PC-9 (cell line): ENCODE measurements at regions not wholly inside any gene's neighbourhood (a gene's known extent, or its start where the extent isn't known, plus 50 kb on each side); places are given as distances from the start of the nearest gene placed in this dataset.

ENCODE experiments used
- BruUV-seq: library from RNA; stranded (reverse); fragments of 400-500 nt; replicated peaks from 2 replicates; lab custom pipeline; 2021; lab: Mats Ljungman, UMichigan
- CTCF ChIA-PET: fragments of 300-600 bp; sonication (Branson Sonifier 250); formaldehyde crosslinking; loops from one replicate; lab custom pipeline; 2022; ENCODE audit warnings: antibody characterized with exemption; lab: Charles Lee
- POLR2A ChIA-PET: fragments of 300-600 bp; sonication (Branson Sonifier 250); formaldehyde crosslinking; loops from one replicate; lab custom pipeline; 2022; ENCODE audit warnings: antibody characterized with exemption; ENCODE audit not compliant: unreplicated experiment; lab: Charles Lee
- DNase-seq, 2 experiments: peaks; one replicate each; pipeline versions ENCODE4 v3.0.0 to v3.0.0-alpha.2; 2015 to 2022; ENCODE audit warnings: mixed read lengths in 1 of 2
- H2AFZ ChIP-seq: fragments of 200-600 bp; sonication (generic); 2 replicates; pipeline ENCODE4 v1.8.1; 2017; ENCODE audit warnings: antibody characterized with exemption
- H3F3A ChIP-seq: fragments of 200-600 bp; sonication (generic); 2 replicates; pipeline ENCODE4 v1.8.1; 2017; ENCODE audit warnings: antibody characterized with exemption, mild to moderate bottlenecking, low read depth; ENCODE audit not compliant: insufficient read depth
- H3K27ac ChIP-seq: fragments of 200-600 bp; sonication (generic); 2 replicates; pipeline ENCODE4 v1.6.1; 2016; ENCODE audit warnings: mixed run types
- H3K27me3 ChIP-seq: fragments of 200-600 bp; sonication (generic); 2 replicates; pipeline ENCODE4 v1.6.1; 2016; ENCODE audit warnings: low read depth, mixed run types; ENCODE audit not compliant: insufficient read depth
- H3K36me3 ChIP-seq: fragments of 200-600 bp; sonication (generic); 2 replicates; pipeline ENCODE4 v1.6.1; 2016; ENCODE audit warnings: low read depth, mixed run types
- H3K4me1 ChIP-seq: fragments of 200-600 bp; sonication (generic); replicated peaks from 2 replicates; pipeline ENCODE4 v1.6.1; 2016; ENCODE audit warnings: mixed run types; ENCODE audit not compliant: insufficient read depth
- H3K4me2 ChIP-seq: fragments of 200-600 bp; sonication (generic); 2 replicates; pipeline ENCODE4 v1.6.1; 2017; ENCODE audit warnings: mixed run types
- H3K4me3 ChIP-seq: fragments of 200-600 bp; sonication (generic); 2 replicates; pipeline ENCODE4 v1.6.1; 2016; ENCODE audit warnings: mixed run types
- H3K79me2 ChIP-seq: fragments of 200-600 bp; sonication (generic); 2 replicates; pipeline ENCODE4 v1.6.1; 2017; ENCODE audit warnings: low read depth, mixed run types
- H3K9me2 ChIP-seq: fragments of 200-600 bp; sonication (generic); 2 replicates; pipeline ENCODE4 v1.8.1; 2017; ENCODE audit warnings: mild to moderate bottlenecking; ENCODE audit not compliant: insufficient read depth
- H3K9me3 ChIP-seq: fragments of 200-600 bp; sonication (generic); 2 replicates; pipeline ENCODE4 v1.8.1; 2016; ENCODE audit warnings: low read depth; ENCODE audit not compliant: insufficient read depth
- H4K20me1 ChIP-seq: fragments of 200-600 bp; sonication (generic); 2 replicates; pipeline ENCODE4 v1.8.1; 2017; ENCODE audit not compliant: insufficient read depth
- EZH2 ChIP-seq: fragments of 200-600 bp; sonication (generic); IDR thresholded peaks from 2 replicates; pipeline ENCODE4 v1.8.0; 2017; ENCODE audit warnings: antibody characterized with exemption, low read depth
- intact Hi-C: fragments of 100-400 bp; cut with micrococcal nuclease; formaldehyde crosslinking; loops from one replicate; pipeline ENCODE4 v1.10.0; 2022; ENCODE audit not compliant: unreplicated experiment
- TF ChIP-seq, protein P1 (sequence below): fragments of 200-600 bp; sonication (generic); conservative IDR thresholded peaks from 2 replicates; pipeline ENCODE4 v1.6.1; 2017; ENCODE audit warnings: mixed run types, antibody characterized with exemption, mild to moderate bottlenecking, moderate library complexity

DNA sequence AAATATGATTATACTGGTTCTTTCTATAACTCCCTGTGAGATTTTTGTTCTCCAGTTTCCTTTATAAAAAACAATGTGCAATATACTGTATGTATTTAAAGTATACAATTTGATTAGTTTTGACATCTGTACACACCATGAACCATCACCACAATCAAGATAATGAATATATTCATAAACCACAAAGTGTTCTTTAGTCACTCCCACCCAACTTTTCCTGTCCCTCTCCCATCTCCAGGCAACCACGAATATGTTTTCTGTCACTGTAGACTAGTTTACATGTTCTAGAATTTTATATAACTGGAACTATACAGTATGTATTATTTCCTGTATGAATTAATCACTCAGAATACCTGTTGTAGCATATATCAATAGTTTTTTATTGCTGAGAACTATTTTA is 177.0 kb upstream of the MBNL1 start:
- H3F3A ChIP-seq = no peaks in the 10 kb centered on the region
- H3K4me2 ChIP-seq = no peak overlapping the region
- no peaks in the 10 kb centered on the region for H3K27me3 ChIP-seq
- H3K4me1 ChIP-seq = no peaks in the 10 kb centered on the region
- BruUV-seq = no TSS peak
- TF ChIP-seq, protein P1, sequence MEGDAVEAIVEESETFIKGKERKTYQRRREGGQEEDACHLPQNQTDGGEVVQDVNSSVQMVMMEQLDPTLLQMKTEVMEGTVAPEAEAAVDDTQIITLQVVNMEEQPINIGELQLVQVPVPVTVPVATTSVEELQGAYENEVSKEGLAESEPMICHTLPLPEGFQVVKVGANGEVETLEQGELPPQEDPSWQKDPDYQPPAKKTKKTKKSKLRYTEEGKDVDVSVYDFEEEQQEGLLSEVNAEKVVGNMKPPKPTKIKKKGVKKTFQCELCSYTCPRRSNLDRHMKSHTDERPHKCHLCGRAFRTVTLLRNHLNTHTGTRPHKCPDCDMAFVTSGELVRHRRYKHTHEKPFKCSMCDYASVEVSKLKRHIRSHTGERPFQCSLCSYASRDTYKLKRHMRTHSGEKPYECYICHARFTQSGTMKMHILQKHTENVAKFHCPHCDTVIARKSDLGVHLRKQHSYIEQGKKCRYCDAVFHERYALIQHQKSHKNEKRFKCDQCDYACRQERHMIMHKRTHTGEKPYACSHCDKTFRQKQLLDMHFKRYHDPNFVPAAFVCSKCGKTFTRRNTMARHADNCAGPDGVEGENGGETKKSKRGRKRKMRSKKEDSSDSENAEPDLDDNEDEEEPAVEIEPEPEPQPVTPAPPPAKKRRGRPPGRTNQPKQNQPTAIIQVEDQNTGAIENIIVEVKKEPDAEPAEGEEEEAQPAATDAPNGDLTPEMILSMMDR = no peak
- TF ChIP-seq EZH2 = no peak
- intact Hi-C loops = no loop called here
- H4K20me1 ChIP-seq = no peaks in the 10 kb centered on the region
- 0 out of 2 replicates have a peak, but pooled peaks cover 7% of the 10 kb centered on the region for H3K9me2 ChIP-seq
- POLR2A ChIA-PET = no interaction called here
- no peak overlapping the region for H2AFZ ChIP-seq
- H3K27ac ChIP-seq = no peak overlapping the region
- H3K36me3 ChIP-seq = no peaks in the 10 kb centered on the region
- no peak overlapping the region for H3K4me3 ChIP-seq
- H3K9me3 ChIP-seq = no peaks in the 10 kb centered on the region
- no peaks in the 10 kb centered on the region for H3K79me2 ChIP-seq
- no peak for DNase-seq
- CTCF ChIA-PET = no interaction called here

DNA sequence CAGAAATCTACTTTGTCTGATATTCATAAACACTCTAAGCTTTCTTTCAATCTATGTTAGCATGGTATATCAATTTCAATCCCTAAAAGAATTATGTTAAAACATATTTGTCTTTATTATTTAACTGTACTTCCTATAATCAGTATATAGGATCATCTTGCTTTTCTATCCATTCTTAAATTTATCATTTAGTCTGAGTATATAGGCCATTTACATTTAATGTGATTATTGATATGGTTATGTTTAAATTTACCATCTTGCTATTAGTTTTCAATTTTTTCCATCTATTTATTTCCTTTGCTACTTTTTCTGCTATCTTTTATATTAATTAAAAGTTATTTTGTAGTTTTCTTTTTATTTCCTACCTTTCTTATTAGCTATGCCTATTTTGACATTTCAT is 174.8 kb upstream of the MBNL1 start:
- CTCF ChIA-PET = no interaction called here

DNA sequence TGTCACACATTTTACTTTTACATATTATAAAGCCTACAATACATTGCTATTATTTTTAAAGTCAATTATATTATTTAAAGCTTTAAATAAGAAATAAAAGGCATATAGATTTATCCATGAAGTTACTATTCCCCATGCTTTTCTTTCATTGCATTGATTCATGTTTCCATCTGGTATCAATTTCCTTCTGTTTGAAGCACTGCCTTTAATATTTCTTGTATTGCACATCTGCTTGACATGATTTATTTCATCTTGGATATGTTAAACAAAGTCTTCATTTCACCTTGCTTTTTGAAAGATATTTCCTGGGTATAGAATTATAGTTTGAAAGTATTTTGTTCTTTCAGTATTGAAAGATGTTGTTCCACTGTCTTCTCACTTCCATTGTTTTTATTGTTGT is 174.3 kb upstream of the MBNL1 start:
- no peaks in the 10 kb centered on the region for H3K36me3 ChIP-seq
- 0 out of 2 replicates have a peak, but pooled peaks cover 7% of the 10 kb centered on the region for H3K9me2 ChIP-seq
- H3K79me2 ChIP-seq = no peaks in the 10 kb centered on the region
- no TSS peak for BruUV-seq
- no peak for TF ChIP-seq EZH2
- TF ChIP-seq, protein P1 = no peak
- no peak for DNase-seq
- POLR2A ChIA-PET = no interaction called here
- no peak overlapping the region for H3K27ac ChIP-seq
- H3F3A ChIP-seq = no peaks in the 10 kb centered on the region
- no peak overlapping the region for H3K4me2 ChIP-seq
- no peak overlapping the region for H2AFZ ChIP-seq
- intact Hi-C loops = no loop called here
- CTCF ChIA-PET = no interaction called here
- H4K20me1 ChIP-seq = no peaks in the 10 kb centered on the region
- H3K9me3 ChIP-seq = no peaks in the 10 kb centered on the region
- no peak overlapping the region for H3K4me3 ChIP-seq
- H3K27me3 ChIP-seq = no peaks in the 10 kb centered on the region
- H3K4me1 ChIP-seq = no peaks in the 10 kb centered on the region

More for the DNA sequence above, 174.8 kb upstream of the MBNL1 start:
- H2AFZ ChIP-seq = no peak overlapping the region
- H4K20me1 ChIP-seq = no peaks in the 10 kb centered on the region
- TF ChIP-seq, protein P1 = no peak
- no peak for TF ChIP-seq EZH2
- no peaks in the 10 kb centered on the region for H3F3A ChIP-seq
- BruUV-seq = no TSS peak
- H3K9me3 ChIP-seq = no peaks in the 10 kb centered on the region
- no peaks in the 10 kb centered on the region for H3K4me1 ChIP-seq
- H3K27ac ChIP-seq = no peak overlapping the region
- 0 out of 2 replicates have a peak, but pooled peaks cover 7% of the 10 kb centered on the region for H3K9me2 ChIP-seq
- no peak overlapping the region for H3K4me3 ChIP-seq
- no peak for DNase-seq
- H3K36me3 ChIP-seq = no peaks in the 10 kb centered on the region
- H3K79me2 ChIP-seq = no peaks in the 10 kb centered on the region
- intact Hi-C loops = no loop called here
- no peaks in the 10 kb centered on the region for H3K27me3 ChIP-seq
- POLR2A ChIA-PET = no interaction called here
- H3K4me2 ChIP-seq = no peak overlapping the region
